ENCODE measurements at regions not wholly inside any gene's neighbourhood (a gene's known extent, or its start where the extent isn't known, plus 50 kb on each side); places are given as distances from the start of the nearest gene placed in this dataset.

GRCh38 chr5:113800686-113801085 is 287.2 kb downstream of the YTHDC2 start:
- no peak for DNase-seq (ENCODE audit: low read depth)

- no peak for DNase-seq (ENCODE audit: low read depth)
Measured at GRCh38 chr5:113804264-113804663, 290.8 kb downstream of the YTHDC2 start.

DNA sequence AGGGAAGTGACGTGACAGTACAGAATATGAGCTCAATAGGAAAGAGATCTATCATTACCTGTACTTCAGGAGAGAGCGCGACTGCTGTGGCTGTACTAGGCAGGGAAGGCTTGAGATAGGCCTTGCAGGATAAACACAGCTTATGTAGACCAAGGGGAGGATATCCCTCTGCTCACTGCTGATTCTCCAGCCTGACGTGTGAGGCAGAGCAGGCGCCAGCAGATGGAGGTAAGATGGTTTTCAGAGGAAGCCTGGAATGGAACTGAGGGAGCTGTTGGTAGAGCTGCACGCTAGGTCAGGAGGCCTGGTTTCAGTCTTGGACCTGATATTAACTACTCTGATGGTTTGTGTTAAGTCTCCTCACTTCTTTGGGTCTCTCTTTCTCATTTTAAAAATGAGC is 291.4 kb downstream of the YTHDC2 start:
- no peak for DNase-seq (ENCODE audit: low read depth)

- DNase-seq (ENCODE audit: low read depth), result no peak
Measured at GRCh38 chr5:113806250-113806649, 292.8 kb downstream of the YTHDC2 start.

DNA sequence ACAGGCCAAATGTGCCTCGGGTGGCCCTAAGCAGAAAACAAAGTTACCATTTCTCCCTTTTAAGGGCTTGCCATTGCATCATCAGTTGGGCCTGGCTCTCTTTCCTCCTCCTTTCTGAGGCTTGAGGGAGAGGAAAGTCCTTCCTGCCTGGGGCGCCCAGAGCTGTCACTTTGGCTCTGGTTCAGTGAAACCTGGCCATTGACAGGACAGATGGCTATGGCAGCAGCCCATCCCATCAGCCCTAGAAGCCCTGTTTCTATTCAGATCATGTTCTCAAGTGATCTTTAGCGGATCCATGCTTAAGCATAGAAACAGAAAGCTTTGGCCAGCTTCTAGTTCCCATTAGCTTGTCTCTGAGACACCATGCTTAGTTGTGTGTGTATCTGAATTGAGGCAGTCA is 293.4 kb downstream of the YTHDC2 start:
- no peak for DNase-seq (ENCODE audit: low read depth)

DNA sequence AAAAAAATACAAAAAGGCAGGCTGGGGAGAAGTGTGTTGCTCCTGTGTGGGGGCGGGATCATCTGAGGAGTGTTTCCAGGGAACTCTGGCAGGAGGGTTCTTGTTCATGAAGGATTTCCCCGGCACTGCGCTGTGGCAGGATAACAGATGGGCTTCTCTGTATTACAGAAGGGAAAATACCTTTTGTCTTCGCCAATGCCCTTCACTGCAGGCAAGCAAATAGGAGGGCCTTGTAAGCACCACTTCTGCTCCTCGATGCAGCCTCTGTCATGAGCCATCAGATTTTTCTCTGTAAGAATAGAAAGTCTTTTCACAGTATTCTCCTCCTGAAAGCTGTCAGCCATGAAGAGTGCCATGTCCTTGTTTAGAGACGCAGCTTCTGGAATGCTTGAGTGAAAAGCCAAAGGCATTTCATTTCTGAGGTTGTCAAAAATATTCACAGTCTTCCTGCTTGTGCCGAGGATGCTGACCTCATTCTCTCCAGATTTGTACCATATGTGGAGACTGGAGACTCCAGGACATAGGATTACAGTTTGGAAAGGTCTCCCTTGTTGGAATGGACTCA is 294.0 kb downstream of the YTHDC2 start:
- DNase-seq (ENCODE audit: low read depth), result no peak

DNA sequence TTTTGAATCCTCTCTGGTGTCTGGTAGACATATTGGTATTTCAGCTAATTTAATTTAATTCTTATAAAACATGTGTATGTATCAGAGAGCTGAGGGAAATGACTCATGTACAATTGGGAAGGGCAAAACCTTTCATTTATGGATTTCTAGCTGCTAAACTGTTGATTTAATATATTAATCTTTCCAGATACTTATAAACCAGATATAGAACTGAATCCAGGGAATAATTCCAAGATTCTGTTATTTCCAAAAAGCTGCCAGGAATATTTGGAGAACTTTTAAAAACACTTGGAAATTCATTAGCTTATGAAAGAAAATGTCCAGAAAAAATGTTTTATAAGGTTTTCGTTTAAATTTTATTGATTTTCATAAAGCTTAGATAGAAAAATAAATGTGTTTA is 295.5 kb downstream of the YTHDC2 start:
- DNase-seq (ENCODE audit: low read depth), result no peak

- no peak for DNase-seq (ENCODE audit: low read depth)
Measured at GRCh38 chr5:113809626-113810025, 296.1 kb downstream of the YTHDC2 start.

- DNase-seq (ENCODE audit: low read depth), result no peak
Measured at GRCh38 chr5:113813466-113813865, 300.0 kb downstream of the YTHDC2 start.

GRCh38 chr5:113817683-113818082 is 304.2 kb downstream of the YTHDC2 start:
- DNase-seq (ENCODE audit: low read depth), result no peak

DNA sequence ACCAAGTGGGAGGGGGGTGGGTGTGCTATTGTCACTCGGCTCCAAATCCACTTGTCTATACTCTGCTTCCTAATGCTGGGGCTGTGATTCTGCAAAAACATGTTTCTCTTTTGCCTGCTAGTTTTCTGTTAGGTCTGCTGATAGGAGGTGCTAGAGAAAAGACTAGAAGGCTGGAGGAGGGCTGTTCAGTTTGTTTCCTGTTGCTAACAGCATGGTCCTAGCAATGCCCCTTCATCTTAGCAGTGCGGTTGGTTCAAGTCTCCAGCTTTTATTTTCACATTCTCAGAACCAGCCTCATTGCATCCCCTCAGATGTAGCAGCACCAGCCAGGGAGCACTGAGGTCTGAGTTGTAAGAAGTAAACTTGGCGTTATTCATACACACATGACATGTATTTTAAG is 310.2 kb downstream of the YTHDC2 start:
- DNase-seq (ENCODE audit: low read depth), result no peak

GRCh38 chr5:113824307-113824706 is 310.8 kb downstream of the YTHDC2 start:
- DNase-seq (ENCODE audit: low read depth), result no peak

GRCh38 chr5:113825176-113825575 is 311.7 kb downstream of the YTHDC2 start:
- DNase-seq (ENCODE audit: low read depth), result no peak

DNA sequence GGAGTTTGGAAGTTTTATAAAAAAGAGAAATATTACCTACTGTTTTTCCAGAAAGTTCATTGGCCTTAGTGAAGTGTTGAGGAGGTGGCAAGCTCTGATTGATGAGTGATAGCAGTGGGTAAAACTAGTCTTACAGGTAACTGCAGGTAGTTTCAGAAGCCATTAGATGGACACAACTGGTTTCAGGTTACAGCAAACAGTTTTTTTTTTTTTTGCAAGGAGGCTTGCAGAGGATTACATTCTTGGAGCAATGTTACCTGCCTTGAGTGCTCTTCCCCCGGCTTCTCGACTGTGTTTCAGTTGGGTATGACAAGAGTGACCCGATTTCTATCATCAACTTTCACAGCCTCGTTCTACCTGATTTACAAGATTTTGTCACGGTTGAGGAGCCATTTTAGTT is 333.4 kb downstream of the YTHDC2 start:
- no peak for DNase-seq (ENCODE audit: low read depth)

DNA sequence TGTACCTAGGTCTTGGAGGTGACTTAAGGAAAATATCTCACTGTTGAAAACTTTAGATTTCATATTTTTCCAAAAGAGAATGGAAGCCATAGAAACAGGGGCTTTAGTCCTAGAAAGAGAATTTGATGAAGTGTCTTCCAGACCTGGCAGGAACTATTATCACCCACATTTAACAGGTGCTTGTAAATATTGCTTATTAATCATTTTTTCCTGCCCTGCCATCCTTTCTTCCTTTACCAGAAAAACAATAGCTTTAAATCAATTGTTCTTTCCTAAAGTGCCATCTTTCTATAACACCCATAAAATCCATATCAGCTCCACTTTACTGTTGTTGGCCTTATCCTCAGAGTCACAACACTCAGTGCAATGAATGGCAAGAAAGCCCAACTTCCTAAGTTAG is 350.9 kb downstream of the YTHDC2 start:
- no peak for DNase-seq (ENCODE audit: low read depth)

DNA sequence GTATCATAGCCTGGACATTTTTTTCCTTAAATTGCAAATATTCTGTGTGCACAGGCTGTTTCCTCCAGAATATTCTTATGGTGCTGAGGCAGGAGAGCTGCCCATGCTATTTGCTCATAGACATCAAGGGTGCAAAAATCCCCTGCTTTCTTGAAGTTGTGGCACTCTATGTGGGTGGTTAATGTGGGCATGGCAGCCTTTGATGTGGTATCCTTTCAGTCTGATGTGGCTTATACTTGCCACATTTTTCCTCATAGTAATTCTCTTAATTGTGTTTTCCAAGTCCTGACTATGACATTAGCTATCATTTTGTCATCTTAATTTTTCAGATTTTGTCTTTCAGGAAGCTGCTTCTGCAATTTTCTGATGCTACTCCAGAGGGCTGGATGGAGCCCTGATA is 353.3 kb downstream of the YTHDC2 start:
- DNase-seq (ENCODE audit: low read depth), result no peak

DNA sequence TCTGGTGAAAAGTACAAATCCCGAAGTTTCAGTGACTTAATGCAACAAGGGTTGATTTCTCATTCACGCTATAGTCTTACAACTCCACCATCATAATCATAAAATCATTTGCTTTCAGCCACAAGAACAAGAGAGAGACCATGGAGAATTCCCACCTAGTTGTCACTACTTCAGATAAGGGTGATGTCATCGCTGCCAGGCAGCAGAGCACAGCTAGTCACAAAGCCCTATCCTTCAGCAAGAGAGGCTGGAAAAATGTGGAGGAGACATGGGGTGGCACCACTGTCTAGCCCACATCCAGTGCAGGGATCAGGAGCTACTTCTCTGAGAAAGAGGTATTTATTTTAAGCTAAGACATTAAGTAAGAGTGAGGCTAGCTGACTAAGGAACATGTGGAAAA is 356.1 kb downstream of the YTHDC2 start:
- DNase-seq (ENCODE audit: low read depth), result no peak

GRCh38 chr5:113871972-113872371 is 358.5 kb downstream of the YTHDC2 start:
- no peak for DNase-seq (ENCODE audit: low read depth)

DNA sequence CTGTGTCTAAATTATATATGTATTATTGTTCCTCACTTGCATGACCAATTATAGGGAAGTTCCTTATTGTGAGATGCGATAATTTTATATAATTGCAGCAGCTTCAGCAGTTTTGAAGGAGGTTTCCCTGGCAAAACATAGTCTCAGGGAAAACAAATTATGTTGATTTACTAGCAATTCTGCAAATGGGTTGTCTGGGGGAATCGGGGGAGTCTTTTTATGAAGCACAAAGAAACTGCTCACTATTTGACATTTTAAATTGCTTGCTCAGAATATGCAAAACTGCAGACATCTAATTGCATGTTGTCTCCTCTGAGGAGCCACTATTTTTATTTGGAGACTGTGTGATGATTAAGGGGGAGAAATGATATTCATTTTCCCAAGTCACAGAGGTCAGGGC is 361.6 kb downstream of the YTHDC2 start:
- DNase-seq (ENCODE audit: low read depth), result no peak

- DNase-seq (ENCODE audit: low read depth), result no peak
Measured at GRCh38 chr5:113891491-113891890, 378.0 kb downstream of the YTHDC2 start.

GRCh38 chr5:113896789-113897188 is 383.3 kb downstream of the YTHDC2 start:
- no peak for DNase-seq (ENCODE audit: low read depth)

DNA sequence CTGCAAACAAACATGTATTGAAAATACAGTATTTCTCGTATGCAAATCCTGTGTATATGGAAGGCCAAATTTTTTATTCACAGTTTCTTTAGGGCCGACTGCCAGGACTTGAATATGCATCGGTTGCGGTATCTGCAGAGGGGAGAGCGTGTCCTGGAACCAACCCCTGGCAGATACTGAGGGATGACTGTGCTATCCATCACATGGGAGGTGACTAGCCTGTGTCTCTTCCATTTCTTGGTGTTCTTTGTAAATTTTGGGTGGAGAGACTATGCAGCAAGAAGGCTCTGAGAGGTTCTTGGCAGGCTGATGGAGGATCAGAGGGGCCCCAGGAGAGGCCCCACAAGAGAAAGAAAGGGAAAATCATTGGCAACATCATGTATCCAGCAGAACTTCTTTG is 384.3 kb downstream of the YTHDC2 start:
- DNase-seq (ENCODE audit: low read depth), result no peak

DNA sequence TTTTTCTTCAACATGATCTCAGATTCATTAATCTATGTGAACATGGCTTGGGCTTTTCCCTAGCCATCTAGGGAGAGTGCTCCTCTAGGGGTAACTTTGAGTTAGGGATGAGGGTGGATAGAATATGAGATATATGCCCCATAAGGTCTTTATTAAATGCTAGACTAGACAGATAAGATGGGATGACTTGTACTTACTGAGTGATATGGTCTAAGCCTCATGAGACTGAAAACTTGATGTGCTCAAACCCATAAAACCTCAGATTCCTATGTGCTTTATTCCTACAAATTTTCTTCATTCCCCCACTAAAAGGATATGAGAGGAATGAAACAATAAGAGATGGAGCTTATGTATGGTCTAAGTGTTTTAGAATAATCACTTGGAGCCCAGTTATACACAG is 386.6 kb downstream of the YTHDC2 start:
- no peak for DNase-seq (ENCODE audit: low read depth)

- no peak for DNase-seq (ENCODE audit: low read depth)
Measured at GRCh38 chr5:113900816-113901215, 387.3 kb downstream of the YTHDC2 start.

- no peak for DNase-seq (ENCODE audit: low read depth)
Measured at GRCh38 chr5:113901718-113902117, 388.2 kb downstream of the YTHDC2 start.

All from LHCN-M2 (cell line).